GM18498 (cell line): ENCODE measurements at regions not wholly inside any gene's neighbourhood (a gene's known extent, or its start where the extent isn't known, plus 50 kb on each side); places are given as distances from the start of the nearest gene placed in this dataset.

Experiments used
- ATAC-seq: cut with Tn5 transposase; IDR thresholded peaks from one replicate; pipeline ENCODE4 v1.9.1; 2021; ENCODE audit warnings: mild to moderate bottlenecking, moderate library complexity; ENCODE audit not compliant: unreplicated experiment

GRCh38 chr4:24666316-24666715 lies 82.0 kb upstream of the DHX15 start:
- no peak for ATAC-seq

DNA sequence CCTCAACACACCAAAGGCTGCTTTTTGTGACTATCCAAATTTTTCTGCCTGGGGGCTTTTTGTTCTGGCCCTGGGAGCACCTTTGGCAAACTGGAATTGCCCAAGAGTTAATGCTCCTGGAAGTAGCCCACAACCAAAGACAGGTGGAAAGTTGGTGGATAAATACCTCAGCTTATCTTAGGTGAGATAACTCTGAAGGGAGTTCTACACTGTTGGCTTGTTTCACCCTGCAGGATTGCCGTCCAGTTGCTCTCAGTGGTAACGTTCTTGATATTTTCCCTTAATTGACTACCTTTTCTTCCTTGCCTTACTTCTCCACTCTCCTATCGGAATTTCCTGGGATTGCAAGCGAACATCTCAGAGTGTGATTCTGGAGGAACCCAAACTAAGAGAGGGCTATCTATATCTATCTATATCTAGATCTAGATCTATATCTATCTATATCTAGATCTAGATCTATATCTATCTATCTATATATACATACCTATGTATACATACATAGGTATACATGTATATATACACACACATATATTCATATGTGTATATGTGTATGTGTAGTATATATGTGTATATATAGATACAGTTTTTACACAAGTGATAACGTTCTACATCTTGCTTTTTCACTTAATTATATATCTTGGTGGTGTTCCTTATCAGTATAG lies 82.6 kb upstream of the DHX15 start:
- no peak for ATAC-seq

- no peak for ATAC-seq
These were observed 84.6 kb upstream of the DHX15 start for GRCh38 chr4:24668956-24669355.

DNA sequence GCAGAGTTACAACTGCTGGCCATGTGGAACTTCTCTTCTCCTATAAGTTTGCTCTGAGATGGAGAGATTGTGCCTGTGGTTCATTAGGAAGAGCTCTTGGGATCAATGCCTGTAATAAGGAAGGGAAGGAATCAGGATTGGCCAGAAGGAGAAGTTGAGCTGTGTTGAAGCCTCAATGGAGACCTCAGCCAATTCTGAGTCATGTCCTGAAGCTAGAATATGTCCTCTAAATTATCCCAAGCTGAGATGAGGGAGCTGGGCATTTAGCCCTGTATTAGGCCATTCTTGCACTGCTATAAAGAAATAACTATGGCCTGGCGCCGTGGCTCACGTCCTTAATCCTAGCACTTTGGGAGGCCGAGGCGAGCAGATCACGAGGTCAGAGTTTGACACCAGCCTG lies 85.4 kb upstream of the DHX15 start:
- no peak for ATAC-seq

- no peak for ATAC-seq
These were observed 87.5 kb upstream of the DHX15 start for GRCh38 chr4:24671849-24672248.

DNA sequence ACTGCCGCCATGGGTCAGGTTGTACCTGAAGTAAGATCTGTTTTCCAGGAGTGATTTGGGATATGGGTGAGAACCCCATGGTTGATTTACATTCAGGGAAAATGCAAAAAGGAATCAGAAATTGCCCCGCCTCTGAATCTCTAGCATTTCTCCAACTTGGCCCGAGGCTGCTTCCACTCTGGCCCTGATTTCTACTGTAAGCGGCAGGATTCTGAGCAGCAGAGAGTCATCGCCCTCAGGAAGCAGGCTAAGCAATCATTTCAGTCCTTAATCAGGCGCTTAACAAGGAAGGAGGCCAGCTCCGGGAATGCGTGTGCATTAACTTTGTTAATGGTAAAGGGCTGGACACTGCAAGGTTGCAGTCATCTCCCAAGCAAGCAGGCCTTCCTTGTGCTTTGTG lies 88.5 kb upstream of the DHX15 start:
- ATAC-seq = no peak

- ATAC-seq = no peak
These were observed 89.9 kb upstream of the DHX15 start for GRCh38 chr4:24674279-24674678.

GRCh38 chr4:24675721-24676389 lies 91.5 kb upstream of the DHX15 start:
- ATAC-seq = no peak

DNA sequence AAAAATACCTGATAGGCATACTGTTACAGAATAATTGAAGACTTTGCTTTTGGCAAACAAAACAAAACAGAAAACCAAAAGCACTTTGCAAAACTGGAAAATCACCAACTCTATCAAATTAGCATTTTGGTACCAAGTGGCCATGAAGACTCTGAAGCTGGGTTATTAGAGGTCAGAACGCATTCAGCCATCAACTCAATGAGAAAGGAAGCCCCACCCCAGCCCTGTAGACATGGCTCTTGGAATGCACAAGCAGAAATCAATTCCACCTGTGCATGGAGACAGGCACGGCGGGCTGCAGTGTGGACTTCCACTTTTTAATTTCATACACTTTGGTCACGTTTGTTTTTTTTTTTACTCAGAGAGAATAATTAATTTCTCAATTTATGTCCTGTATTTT lies 93.6 kb upstream of the DHX15 start:
- ATAC-seq = no peak

- no peak for ATAC-seq
These were observed 96.5 kb upstream of the DHX15 start for GRCh38 chr4:24680746-24681448.

- ATAC-seq = no peak
These were observed 98.8 kb upstream of the DHX15 start for GRCh38 chr4:24683116-24683515.

DNA sequence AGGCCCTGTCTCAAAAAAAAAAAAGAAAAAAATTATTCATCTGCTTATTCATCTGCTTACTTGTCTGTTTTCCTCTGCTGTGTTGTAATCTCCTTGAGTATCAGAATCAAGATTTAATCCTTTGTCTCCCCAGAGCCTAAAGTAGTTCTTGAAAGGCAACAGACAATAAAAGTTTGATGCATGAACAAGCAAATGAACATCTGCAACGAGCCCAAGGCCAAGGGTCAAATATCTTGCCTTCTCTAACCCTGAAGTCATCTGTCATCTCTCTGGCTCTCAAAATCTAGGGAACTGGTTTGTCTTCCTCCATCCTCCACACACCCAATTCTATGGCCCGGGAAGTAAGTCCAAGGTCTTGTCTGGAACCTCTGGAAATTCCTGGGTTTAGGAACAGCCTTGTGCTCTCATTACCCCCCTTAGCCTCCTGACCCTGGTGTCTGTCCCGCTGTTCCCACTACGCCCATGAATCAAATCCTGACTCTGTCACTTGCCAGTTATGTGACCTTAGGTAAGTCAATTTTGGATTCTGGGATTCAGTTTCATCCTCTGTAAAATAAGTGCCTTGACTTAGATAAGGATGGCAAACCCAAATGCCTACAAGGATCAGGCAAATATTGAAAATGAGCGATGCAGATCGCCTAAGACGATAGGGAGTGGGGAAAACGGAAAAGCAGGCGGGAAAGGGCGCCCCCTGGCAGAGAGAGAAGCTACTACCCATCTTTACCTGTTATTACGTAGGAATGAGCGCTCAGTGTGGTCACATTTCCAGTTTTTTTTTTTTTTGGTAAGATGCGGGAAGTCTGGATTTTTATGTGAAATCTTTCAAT lies 102.7 kb upstream of the DHX15 start:
- no peak for ATAC-seq

DNA sequence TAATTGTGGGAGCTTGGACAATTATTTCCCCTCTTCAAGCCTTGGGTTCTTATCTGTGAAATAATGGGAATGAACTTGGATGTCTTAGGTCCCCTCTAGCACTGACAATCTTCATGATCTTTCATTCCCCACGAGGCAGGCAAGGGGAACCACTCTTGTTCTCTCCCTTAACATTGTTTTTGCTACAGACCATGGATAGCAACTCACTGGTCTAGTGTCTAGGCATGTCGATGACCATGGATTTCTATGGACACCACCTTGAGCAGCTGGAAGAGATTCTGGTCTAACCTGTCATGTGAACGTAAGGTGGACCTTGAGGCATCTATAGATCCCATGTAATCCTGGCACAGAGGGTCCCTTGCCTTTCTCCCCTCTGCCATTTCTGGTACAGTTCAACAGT lies 104.1 kb upstream of the DHX15 start:
- no peak for ATAC-seq

GRCh38 chr4:24689212-24689611 lies 104.9 kb upstream of the DHX15 start:
- ATAC-seq = no peak

GRCh38 chr4:24690436-24690835 lies 104.9 kb upstream of the SOD3 start:
- no peak for ATAC-seq

- ATAC-seq = no peak
These were observed 101.7 kb upstream of the SOD3 start for GRCh38 chr4:24693636-24694035.

- no peak for ATAC-seq
These were observed 95.3 kb upstream of the SOD3 start for GRCh38 chr4:24700118-24700517.

GRCh38 chr4:24701683-24702082 lies 93.7 kb upstream of the SOD3 start:
- no peak for ATAC-seq

DNA sequence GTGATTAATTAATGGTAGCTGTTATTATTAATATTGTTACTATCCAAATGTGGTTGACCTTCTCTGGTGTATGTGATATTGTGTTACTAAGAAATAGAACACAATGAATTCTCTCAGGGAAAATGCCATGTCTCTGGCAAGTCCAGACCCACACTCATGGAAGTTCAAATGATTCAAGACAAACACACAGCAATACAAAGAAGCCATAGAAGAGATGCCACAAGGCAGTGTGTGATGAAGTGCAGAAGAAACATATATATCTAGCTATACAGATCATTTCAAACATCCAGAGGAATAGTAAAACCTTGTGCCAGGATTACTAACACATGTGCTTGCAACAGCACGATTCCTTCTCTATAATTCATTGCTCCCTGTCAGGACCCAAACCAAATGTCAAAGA lies 93.1 kb upstream of the SOD3 start:
- ATAC-seq = no peak

DNA sequence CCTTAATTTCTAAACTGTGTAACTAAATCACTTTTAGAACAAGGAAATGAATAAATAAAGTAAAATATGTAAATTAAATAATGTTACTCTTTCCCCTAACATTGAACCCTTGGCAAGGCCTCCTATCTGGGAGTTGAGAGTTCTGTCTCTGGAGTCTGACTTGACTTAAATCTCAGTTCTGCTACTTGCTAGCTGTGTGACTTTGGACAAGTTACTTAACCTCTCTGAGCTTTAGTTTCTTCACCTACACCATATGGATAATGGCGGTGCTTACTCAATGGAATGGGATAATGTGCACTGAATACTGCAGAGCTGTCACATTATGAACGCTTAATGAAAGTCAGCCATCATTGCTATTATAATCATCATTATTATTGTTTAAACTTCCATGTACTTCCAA lies 92.1 kb upstream of the SOD3 start:
- no peak for ATAC-seq

- no peak for ATAC-seq
These were observed 91.2 kb upstream of the SOD3 start for GRCh38 chr4:24704149-24704548.
